Amygdala (tissue), 56 donors: ENCODE measurements at regions not wholly inside any gene's neighbourhood (a gene's known extent, or its start where the extent isn't known, plus 50 kb on each side); places are given as distances from the start of the nearest gene placed in this dataset.
A peak's percentile ranks its signal among the peaks of the same experiment; 100 is the strongest.

Experiments
- DNase-seq, 56 donors: peaks; one replicate each; lab custom pipeline; 2025; lab: John Stamatoyannopoulos, UW

- DNase-seq, result no peak
These were observed 105.3 kb downstream of the AKAIN1 start for GRCh38 chr18:5091741-5092140.

- no peak for DNase-seq
These were observed 121.8 kb downstream of the AKAIN1 start for GRCh38 chr18:5075297-5075696.

- DNase-seq, result peak in 6 of 56 donors; percentile 1 to 16 (median 10)
These were observed 123.8 kb downstream of the AKAIN1 start for GRCh38 chr18:5073026-5073944.

- no peak for DNase-seq
These were observed 128.2 kb downstream of the AKAIN1 start for GRCh38 chr18:5068851-5069250.

- no peak for DNase-seq
These were observed 130.6 kb downstream of the AKAIN1 start for GRCh38 chr18:5066380-5066977.

- no peak for DNase-seq
These were observed 131.4 kb downstream of the AKAIN1 start for GRCh38 chr18:5065615-5066014.

- DNase-seq, result no peak
These were observed 132.2 kb downstream of the AKAIN1 start for GRCh38 chr18:5064841-5065370.

- DNase-seq, result no peak
These were observed 135.3 kb downstream of the AKAIN1 start for GRCh38 chr18:5061785-5062184.

GRCh38 chr18:5060543-5060942 lies 136.5 kb downstream of the AKAIN1 start:
- DNase-seq, result no peak

GRCh38 chr18:5059696-5060032 lies 137.4 kb downstream of the AKAIN1 start:
- no peak for DNase-seq

GRCh38 chr18:5058768-5059695 lies 138.0 kb downstream of the AKAIN1 start:
- DNase-seq, result peak in 2 of 56 donors; percentile 10 to 15

- peak in 37 of 56 donors; percentile 3 to 68 (median 19) for DNase-seq
These were observed 139.4 kb downstream of the AKAIN1 start for GRCh38 chr18:5057386-5058348.

GRCh38 chr18:5052491-5052890 lies 144.6 kb downstream of the AKAIN1 start:
- no peak for DNase-seq

GRCh38 chr18:5051207-5051606 lies 145.8 kb downstream of the AKAIN1 start:
- no peak for DNase-seq

- DNase-seq, result no peak
These were observed 147.9 kb downstream of the AKAIN1 start for GRCh38 chr18:5049124-5049523.

- no peak for DNase-seq
These were observed 156.6 kb downstream of the AKAIN1 start for GRCh38 chr18:5040476-5040875.

GRCh38 chr18:5036523-5036922 lies 160.5 kb downstream of the AKAIN1 start:
- DNase-seq, result no peak

- no peak for DNase-seq
These were observed 165.8 kb downstream of the AKAIN1 start for GRCh38 chr18:5031216-5031615.

- DNase-seq, result no peak
These were observed 166.4 kb downstream of the AKAIN1 start for GRCh38 chr18:5030636-5031035.
